ENCODE measurements at regions not wholly inside any gene's neighbourhood (a gene's known extent, or its start where the extent isn't known, plus 50 kb on each side); places are given as distances from the start of the nearest gene placed in this dataset.

- TF ChIP-seq PRDM10 (CRISPR knock-in tag; IDR thresholded peaks at IDR 0.05; ENCODE audit: low read depth) = no peak
- TF ChIP-seq SNAPC2 (CRISPR knock-in tag; IDR thresholded peaks at IDR 0.05) = no peak
- no peak for TF ChIP-seq NR1H2 (CRISPR knock-in tag; IDR thresholded peaks at IDR 0.05; ENCODE audit: borderline replicate concordance, low read depth)
- no peak for TF ChIP-seq SMAD1 (CRISPR knock-in tag; IDR thresholded peaks at IDR 0.05; ENCODE audit: borderline replicate concordance, low read depth)
- TF ChIP-seq ARNTL (CRISPR knock-in tag; IDR thresholded peaks at IDR 0.05) = no peak
- no peak for TF ChIP-seq RCOR2 (CRISPR knock-in tag; IDR thresholded peaks at IDR 0.05)
- no peak for TF ChIP-seq TSC22D2 (CRISPR knock-in tag; IDR thresholded peaks at IDR 0.05; ENCODE audit: borderline replicate concordance)
- TF ChIP-seq JDP2 (CRISPR knock-in tag; IDR thresholded peaks at IDR 0.05; ENCODE audit: borderline replicate concordance) = no peak
Observed at GRCh38 chr16:59878999-59879398, 1144.9 kb upstream of the GOT2 start (continued).

GRCh38 chr16:59878479-59878878 is 1144.4 kb upstream of the GOT2 start:
- in situ Hi-C loops (cut with HindIII; ENCODE audit: extremely low pct_ligation_motif_present, low pct_unique_long_range_greater_than_20kb) = no loop called here
- Histone ChIP-seq H3K79me2 (ENCODE audit: insufficient read depth, low read length) (no peaks in the 10 kb centered on the region), H3K27ac (ENCODE audit: extremely low read length, insufficient read depth, low read length) (no peak overlapping the region), H3K9ac (ENCODE audit: insufficient read depth, low read depth, low read length) (no peak overlapping the region), H4K20me1 (ENCODE audit: insufficient read depth, low read length) (no peaks in the 10 kb centered on the region), H3K4me2 (ENCODE audit: low read depth, low read length) (no peak overlapping the region), H3K4me1 (ENCODE audit: insufficient read depth, low read length) (no peaks in the 10 kb centered on the region), H3K36me3 (replicated peaks in 1 of 2; ENCODE audit: control insufficient read depth in 1 of 2, insufficient read depth in 2 of 2, low read length in 2 of 2) (no peaks in the 10 kb centered on the region), H3K9me3 (ENCODE audit: low read length) (peaks cover 79% of the 10 kb centered on the region), H2AFZ (ENCODE audit: low read length) (no peak overlapping the region), H3K27me3 (ENCODE audit: control insufficient read depth in 1 of 2, insufficient read depth in 2 of 2, low read length in 2 of 2) (no peaks in the 10 kb centered on the region), H3K4me3 (replicated peaks in 1 of 3; ENCODE audit: insufficient read depth in 1 of 3, low read depth in 2 of 3, low read length in 3 of 3) (no peak overlapping the region)
- no peak for TF ChIP-seq TGIF2 (CRISPR knock-in tag; IDR thresholded peaks at IDR 0.05)
- no peak for TF ChIP-seq KLF13 (CRISPR knock-in tag; IDR thresholded peaks at IDR 0.05)
- TF ChIP-seq ZNF879 (CRISPR knock-in tag; IDR thresholded peaks at IDR 0.05) = no peak
- no peak for TF ChIP-seq ZFAT (CRISPR knock-in tag; conservative IDR thresholded peaks at IDR 0.05)
- TF ChIP-seq GABPB1 (CRISPR knock-in tag; IDR thresholded peaks at IDR 0.05) = no peak
- no peak for TF ChIP-seq ZNF251 (CRISPR knock-in tag; IDR thresholded peaks at IDR 0.05)
- no peak for TF ChIP-seq EHMT2 (IDR thresholded peaks at IDR 0.05; ENCODE audit: borderline replicate concordance, low read depth, low read length)
- no peak for TF ChIP-seq ZNF367 (CRISPR knock-in tag; IDR thresholded peaks at IDR 0.05; ENCODE audit: borderline replicate concordance)
- TF ChIP-seq PRPF4 (IDR thresholded peaks at IDR 0.05; ENCODE audit: low read depth, low read length, poor library complexity, severe bottlenecking) = no peak
- no peak for TF ChIP-seq ZNF253 (CRISPR knock-in tag; IDR thresholded peaks at IDR 0.05; ENCODE audit: borderline replicate concordance)
- TF ChIP-seq HIVEP1 (CRISPR knock-in tag; IDR thresholded peaks at IDR 0.05) = no peak
- TF ChIP-seq ZNF816 (CRISPR knock-in tag; IDR thresholded peaks at IDR 0.05; ENCODE audit: borderline replicate concordance) = no peak
- DNase-seq (ENCODE audit: low spot score) = no peak
- 1% methylated on average over 3 of the region's 3 CpGs for WGBS (ENCODE audit: low lambda C conversion rate)
- intact Hi-C loops (cut with micrococcal nuclease; ENCODE audit: unreplicated experiment) = no loop called here
- no peak for FAIRE-seq
- ChIA-PET POLR2A (no interaction called here), CTCF (ENCODE audit: low intra/inter-chr PET ratio, low total read pairs) (no interaction called here)
- BruUV-seq (replicated peaks) = no TSS peak
- no peak for ATAC-seq

All from HepG2 (cell line).